HEK293 (cell line): ENCODE measurements at regions not wholly inside any gene's neighbourhood (a gene's known extent, or its start where the extent isn't known, plus 50 kb on each side); places are given as distances from the start of the nearest gene placed in this dataset.
"Not testable (repeated sequence)": the region's sequence is repeated elsewhere in the genome, so short reads cannot be mapped to it uniquely, and the experiment has no call there.

Experiments used
- CTCF ChIA-PET: fragments of 350-600 bp; formaldehyde crosslinking; extraction: SDS; loops from one replicate; lab custom pipeline; 2021; ENCODE audit warnings: antibody characterized with exemption; lab: Yijun Ruan, JAX
- POLR2A ChIA-PET: fragments of 300-600 bp; formaldehyde crosslinking; extraction: SDS; loops from one replicate; lab custom pipeline; 2020; ENCODE audit warnings: antibody characterized with exemption, inconsistent platforms; lab: Yijun Ruan, JAX
- H3K27ac ChIP-seq: fragments of 200-500 bp; sonication (Bioruptor generic); 2 replicates; pipeline ENCODE4 v1.5.1; 2014; ENCODE audit warnings: low read depth, low read length, control low read depth, inconsistent platforms; ENCODE audit errors: extremely low read depth
- H3K36me3 ChIP-seq, 2 experiments: fragments of 200-500 bp in 1 of 2; sonication (Bioruptor generic) in 1 of 2; 1 replicate in 1 of 2; 2 replicates in 1 of 2; pipeline ENCODE4 v1.5.1; 2014 to 2017; ENCODE audit warnings: inconsistent platforms in 2 of 2, low read length in 2 of 2; ENCODE audit not compliant: control insufficient read depth in 2 of 2, insufficient read depth in 1 of 2
- H3K4me1 ChIP-seq: fragments of 200-500 bp; sonication (Bioruptor generic); 2 replicates; pipeline ENCODE4 v1.5.1; 2014; ENCODE audit warnings: mild to moderate bottlenecking, low read length, inconsistent platforms; ENCODE audit not compliant: control insufficient read depth, insufficient read depth
- H3K4me3 ChIP-seq: 2 replicates; pipeline ENCODE4 v1.5.1; 2011; ENCODE audit warnings: low read depth, mild to moderate bottlenecking, control low read depth, low read length, moderate library complexity
- H3K9me3 ChIP-seq: fragments of 200-500 bp; sonication (Bioruptor generic); 2 replicates; pipeline ENCODE4 v1.5.1; 2014; ENCODE audit warnings: low read depth, low read length, inconsistent platforms; ENCODE audit not compliant: control insufficient read depth, insufficient read depth
- BCL11A ChIP-seq: fragments of 450-650 bp; formaldehyde crosslinking; IDR thresholded peaks from 2 replicates; pipeline ENCODE4 v1.5.1; 2016; ENCODE audit warnings: low read depth, missing biosample characterization, missing genetic modification characterization
- IKZF3 ChIP-seq: fragments of 450-650 bp; IDR thresholded peaks from 2 replicates; pipeline ENCODE4 v1.5.0; 2018; ENCODE audit warnings: missing biosample characterization, mild to moderate bottlenecking, missing genetic modification characterization, moderate library complexity
- RBAK ChIP-seq: fragments of 450-650 bp; formaldehyde crosslinking; IDR thresholded peaks from 2 replicates; pipeline ENCODE4 v1.5.1; 2016; ENCODE audit warnings: missing biosample characterization, missing genetic modification characterization
- SETDB1 ChIP-seq: IDR thresholded peaks from one replicate; pipeline ENCODE4 v1.6.1; 2017; ENCODE audit warnings: mild to moderate bottlenecking, low read length, moderate library complexity, mixed read lengths; ENCODE audit not compliant: insufficient read length
- ZNF132 ChIP-seq: fragments of 450-650 bp; formaldehyde crosslinking; IDR thresholded peaks from 2 replicates; pipeline ENCODE4 v1.5.1; 2017; ENCODE audit warnings: missing biosample characterization, missing genetic modification characterization, borderline replicate concordance
- ZNF133 ChIP-seq: fragments of 450-650 bp; formaldehyde crosslinking; IDR thresholded peaks from 2 replicates; pipeline ENCODE4 v1.5.1; 2016; ENCODE audit warnings: missing biosample characterization, missing genetic modification characterization
- ZNF157 ChIP-seq: fragments of 450-650 bp; formaldehyde crosslinking; IDR thresholded peaks from 2 replicates; pipeline ENCODE4 v1.5.1; 2016; ENCODE audit warnings: missing biosample characterization, missing genetic modification characterization
- ZNF214 ChIP-seq: fragments of 450-650 bp; formaldehyde crosslinking; IDR thresholded peaks from 2 replicates; pipeline ENCODE4 v1.5.1; 2017; ENCODE audit warnings: missing biosample characterization, mild to moderate bottlenecking, missing genetic modification characterization, borderline replicate concordance
- ZNF274 ChIP-seq, 2 experiments: fragments of 200-500 bp in 1 of 2; fragments of 450-650 bp in 1 of 2; sonication (Bioruptor generic) in 1 of 2; formaldehyde crosslinking in 1 of 2; IDR thresholded peaks; 2 replicates each; pipeline versions ENCODE4 v1.5.1 to v1.6.1; 2014 to 2016; ENCODE audit warnings: borderline replicate concordance in 1 of 2, inconsistent platforms in 1 of 2, low read length in 1 of 2, missing biosample characterization in 1 of 2, missing genetic modification characterization in 1 of 2
- ZNF335 ChIP-seq: fragments of 450-650 bp; formaldehyde crosslinking; conservative IDR thresholded peaks from 2 replicates; pipeline ENCODE4 v1.5.1; 2016; ENCODE audit warnings: missing biosample characterization, missing genetic modification characterization
- ZNF416 ChIP-seq: fragments of 450-650 bp; formaldehyde crosslinking; IDR thresholded peaks from 2 replicates; pipeline ENCODE4 v1.5.1; 2016; ENCODE audit warnings: missing biosample characterization, missing genetic modification characterization
- ZNF510 ChIP-seq: fragments of 450-650 bp; formaldehyde crosslinking; IDR thresholded peaks from 2 replicates; pipeline ENCODE4 v1.5.1; 2018; ENCODE audit warnings: mild to moderate bottlenecking, missing genetic modification characterization, missing biosample characterization; ENCODE audit not compliant: insufficient replicate concordance
- ZNF514 ChIP-seq: fragments of 450-650 bp; formaldehyde crosslinking; IDR thresholded peaks from 2 replicates; pipeline ENCODE4 v1.5.1; 2016; ENCODE audit warnings: missing biosample characterization, missing genetic modification characterization
- ZNF561 ChIP-seq: fragments of 450-650 bp; IDR thresholded peaks from 2 replicates; pipeline ENCODE4 v1.5.1; 2018; ENCODE audit warnings: missing biosample characterization, missing genetic modification characterization, borderline replicate concordance
- ZNF610 ChIP-seq: fragments of 450-650 bp; formaldehyde crosslinking; IDR thresholded peaks from 2 replicates; pipeline ENCODE4 v1.5.1; 2016; ENCODE audit warnings: missing biosample characterization, missing genetic modification characterization, borderline replicate concordance
- ZNF629 ChIP-seq: fragments of 450-650 bp; formaldehyde crosslinking; IDR thresholded peaks from 2 replicates; pipeline ENCODE4 v1.5.1; 2017; ENCODE audit warnings: missing biosample characterization, missing genetic modification characterization
- ZNF792 ChIP-seq: fragments of 450-650 bp; formaldehyde crosslinking; IDR thresholded peaks from 2 replicates; pipeline ENCODE4 v1.5.1; 2016; ENCODE audit warnings: missing biosample characterization, missing genetic modification characterization
- TF ChIP-seq, protein P1 (sequence below): fragments of 450-650 bp; formaldehyde crosslinking; IDR thresholded peaks from 2 replicates; pipeline ENCODE4 v1.5.1; 2016; ENCODE audit warnings: missing biosample characterization, missing genetic modification characterization
- TF ChIP-seq, protein P2 (sequence below): fragments of 450-650 bp; formaldehyde crosslinking; IDR thresholded peaks from 2 replicates; pipeline ENCODE4 v1.5.1; 2016; ENCODE audit warnings: missing biosample characterization, missing genetic modification characterization
- TF ChIP-seq, protein P3 (sequence below): fragments of 450-650 bp; formaldehyde crosslinking; IDR thresholded peaks from 2 replicates; pipeline ENCODE4 v1.5.1; 2017; ENCODE audit warnings: missing biosample characterization, missing genetic modification characterization
- TF ChIP-seq, protein P4 (sequence below): fragments of 450-650 bp; formaldehyde crosslinking; IDR thresholded peaks from 2 replicates; pipeline ENCODE4 v1.5.1; 2016; ENCODE audit warnings: missing biosample characterization, missing genetic modification characterization

DNA sequence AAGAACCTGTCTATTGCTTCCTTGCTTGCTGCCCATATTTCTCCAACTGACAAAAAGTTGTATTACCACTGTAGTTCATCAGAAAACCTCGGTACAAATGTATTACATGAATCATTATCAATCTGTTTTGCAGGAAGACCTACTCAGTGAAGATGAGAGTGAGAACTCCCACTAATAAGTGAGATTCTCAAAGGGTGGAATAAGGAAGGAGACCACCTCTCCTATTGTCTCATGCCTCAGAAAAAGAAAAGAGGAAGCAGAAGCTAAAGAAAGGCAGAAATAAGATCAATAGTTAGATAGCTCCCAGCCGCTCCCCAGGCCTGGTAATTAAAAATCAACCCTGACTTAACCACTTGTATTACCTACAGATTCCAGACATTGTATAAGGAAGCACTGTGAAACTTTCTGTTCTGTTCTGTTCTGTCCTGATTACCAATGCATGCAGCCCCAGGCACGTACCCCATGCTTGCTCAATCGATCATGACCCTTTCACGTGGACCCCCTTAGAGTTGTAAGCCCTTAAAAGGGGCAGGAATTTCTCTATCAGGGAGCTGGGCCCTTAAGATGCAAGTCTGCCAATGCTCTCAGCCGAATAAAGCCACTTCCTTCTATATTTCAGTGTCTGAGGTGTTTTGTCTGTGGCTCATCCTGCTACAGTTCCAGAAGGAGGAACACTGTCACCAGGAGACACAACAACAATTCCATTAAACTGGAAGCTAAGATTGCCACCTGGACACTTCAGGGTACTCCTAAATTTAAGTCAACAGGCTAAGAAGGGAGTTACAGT lies 152.5 kb upstream of the COX7C start:
- no peak overlapping the region for H3K27ac ChIP-seq
- no peak overlapping the region for H3K4me3 ChIP-seq
- CTCF ChIA-PET: no interaction called here
- POLR2A ChIA-PET: no interaction called here
- no peaks in the 10 kb centered on the region for H3K4me1 ChIP-seq
- no peaks in the 10 kb centered on the region for H3K9me3 ChIP-seq
- TF ChIP-seq IKZF3 (no peak), SETDB1 (peak; percentile 16)
- H3K36me3 ChIP-seq: no peaks in the 10 kb centered on the region

DNA sequence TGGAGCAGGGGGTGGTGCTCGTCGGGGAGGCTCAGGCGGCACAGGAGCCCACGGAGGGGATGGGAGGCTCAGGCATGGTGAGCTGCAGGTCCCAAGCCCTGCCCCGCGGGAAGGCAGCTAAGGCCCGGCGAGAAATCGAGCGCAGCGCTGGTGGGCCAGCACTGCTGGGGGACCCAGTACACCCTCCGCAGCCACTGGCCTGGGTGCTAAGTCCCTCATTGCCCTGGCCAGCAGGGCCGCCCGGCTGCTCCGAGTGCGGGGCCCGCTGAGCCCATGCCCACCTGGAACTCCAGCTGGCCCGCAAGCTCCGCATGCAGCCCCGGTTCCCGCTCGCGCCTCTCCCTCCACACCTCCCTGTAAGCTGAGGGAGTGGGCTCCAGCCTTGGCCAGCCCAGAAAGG lies 151.0 kb upstream of the COX7C start:
- H3K27ac ChIP-seq, POLR2A ChIA-PET, H3K4me1 ChIP-seq, H3K4me3 ChIP-seq, H3K9me3 ChIP-seq, H3K36me3 ChIP-seq, CTCF ChIA-PET: not testable (repeated sequence)

DNA sequence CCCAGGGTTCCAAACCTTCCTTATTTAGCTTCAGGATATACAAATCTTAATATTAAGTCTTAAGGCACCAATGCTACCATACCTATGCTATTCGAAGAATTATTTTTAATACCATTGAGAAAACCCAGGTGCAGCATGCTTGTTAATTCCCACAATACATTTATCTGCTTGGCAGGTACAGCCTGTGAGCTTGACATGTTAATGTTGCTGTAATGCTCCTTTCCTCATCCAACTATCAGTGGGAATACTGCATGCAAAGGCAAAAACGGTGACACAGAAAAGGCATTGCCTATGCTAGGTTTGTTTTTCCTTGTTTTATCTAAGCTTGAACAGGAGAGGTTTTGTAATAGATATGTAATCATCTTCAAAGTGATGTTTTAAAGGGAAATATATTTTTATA lies 135.7 kb upstream of the COX7C start:
- POLR2A ChIA-PET: no interaction called here
- H3K27ac ChIP-seq: no peak overlapping the region
- H3K4me1 ChIP-seq: no peaks in the 10 kb centered on the region
- CTCF ChIA-PET: no interaction called here
- H3K4me3 ChIP-seq: no peak overlapping the region
- TF ChIP-seq RBAK (tag by site-specific recombination) (no peak), ZNF157 (no peak), ZNF629 (no peak), ZNF214 (no peak), ZNF610 (tag by site-specific recombination) (no peak), BCL11A (tag by site-specific recombination) (no peak), ZNF416 (tag by site-specific recombination) (no peak), ZNF335 (tag by site-specific recombination) (no peak), ZNF132 (tag by site-specific recombination) (no peak), ZNF514 (no peak), ZNF561 (tag by site-specific recombination) (no peak), ZNF510 (no peak), ZNF792 (tag by site-specific recombination) (no peak), ZNF133 (tag by site-specific recombination) (no peak), ZNF274 (IDR thresholded peaks at IDR 0.05; ENCODE audit: low read length) (no peak), ZNF274 (tag by site-specific recombination; IDR thresholded peaks at IDR 0.05; ENCODE audit: borderline replicate concordance) (no peak)
- TF ChIP-seq, protein P1, sequence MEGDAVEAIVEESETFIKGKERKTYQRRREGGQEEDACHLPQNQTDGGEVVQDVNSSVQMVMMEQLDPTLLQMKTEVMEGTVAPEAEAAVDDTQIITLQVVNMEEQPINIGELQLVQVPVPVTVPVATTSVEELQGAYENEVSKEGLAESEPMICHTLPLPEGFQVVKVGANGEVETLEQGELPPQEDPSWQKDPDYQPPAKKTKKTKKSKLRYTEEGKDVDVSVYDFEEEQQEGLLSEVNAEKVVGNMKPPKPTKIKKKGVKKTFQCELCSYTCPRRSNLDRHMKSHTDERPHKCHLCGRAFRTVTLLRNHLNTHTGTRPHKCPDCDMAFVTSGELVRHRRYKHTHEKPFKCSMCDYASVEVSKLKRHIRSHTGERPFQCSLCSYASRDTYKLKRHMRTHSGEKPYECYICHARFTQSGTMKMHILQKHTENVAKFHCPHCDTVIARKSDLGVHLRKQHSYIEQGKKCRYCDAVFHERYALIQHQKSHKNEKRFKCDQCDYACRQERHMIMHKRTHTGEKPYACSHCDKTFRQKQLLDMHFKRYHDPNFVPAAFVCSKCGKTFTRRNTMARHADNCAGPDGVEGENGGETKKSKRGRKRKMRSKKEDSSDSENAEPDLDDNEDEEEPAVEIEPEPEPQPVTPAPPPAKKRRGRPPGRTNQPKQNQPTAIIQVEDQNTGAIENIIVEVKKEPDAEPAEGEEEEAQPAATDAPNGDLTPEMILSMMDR (tag by site-specific recombination): no peak
- TF ChIP-seq, protein P2, sequence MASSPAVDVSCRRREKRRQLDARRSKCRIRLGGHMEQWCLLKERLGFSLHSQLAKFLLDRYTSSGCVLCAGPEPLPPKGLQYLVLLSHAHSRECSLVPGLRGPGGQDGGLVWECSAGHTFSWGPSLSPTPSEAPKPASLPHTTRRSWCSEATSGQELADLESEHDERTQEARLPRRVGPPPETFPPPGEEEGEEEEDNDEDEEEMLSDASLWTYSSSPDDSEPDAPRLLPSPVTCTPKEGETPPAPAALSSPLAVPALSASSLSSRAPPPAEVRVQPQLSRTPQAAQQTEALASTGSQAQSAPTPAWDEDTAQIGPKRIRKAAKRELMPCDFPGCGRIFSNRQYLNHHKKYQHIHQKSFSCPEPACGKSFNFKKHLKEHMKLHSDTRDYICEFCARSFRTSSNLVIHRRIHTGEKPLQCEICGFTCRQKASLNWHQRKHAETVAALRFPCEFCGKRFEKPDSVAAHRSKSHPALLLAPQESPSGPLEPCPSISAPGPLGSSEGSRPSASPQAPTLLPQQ (tag by site-specific recombination): no peak
- TF ChIP-seq, protein P3, sequence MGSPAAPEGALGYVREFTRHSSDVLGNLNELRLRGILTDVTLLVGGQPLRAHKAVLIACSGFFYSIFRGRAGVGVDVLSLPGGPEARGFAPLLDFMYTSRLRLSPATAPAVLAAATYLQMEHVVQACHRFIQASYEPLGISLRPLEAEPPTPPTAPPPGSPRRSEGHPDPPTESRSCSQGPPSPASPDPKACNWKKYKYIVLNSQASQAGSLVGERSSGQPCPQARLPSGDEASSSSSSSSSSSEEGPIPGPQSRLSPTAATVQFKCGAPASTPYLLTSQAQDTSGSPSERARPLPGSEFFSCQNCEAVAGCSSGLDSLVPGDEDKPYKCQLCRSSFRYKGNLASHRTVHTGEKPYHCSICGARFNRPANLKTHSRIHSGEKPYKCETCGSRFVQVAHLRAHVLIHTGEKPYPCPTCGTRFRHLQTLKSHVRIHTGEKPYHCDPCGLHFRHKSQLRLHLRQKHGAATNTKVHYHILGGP (tag by site-specific recombination): no peak
- TF ChIP-seq, protein P4, sequence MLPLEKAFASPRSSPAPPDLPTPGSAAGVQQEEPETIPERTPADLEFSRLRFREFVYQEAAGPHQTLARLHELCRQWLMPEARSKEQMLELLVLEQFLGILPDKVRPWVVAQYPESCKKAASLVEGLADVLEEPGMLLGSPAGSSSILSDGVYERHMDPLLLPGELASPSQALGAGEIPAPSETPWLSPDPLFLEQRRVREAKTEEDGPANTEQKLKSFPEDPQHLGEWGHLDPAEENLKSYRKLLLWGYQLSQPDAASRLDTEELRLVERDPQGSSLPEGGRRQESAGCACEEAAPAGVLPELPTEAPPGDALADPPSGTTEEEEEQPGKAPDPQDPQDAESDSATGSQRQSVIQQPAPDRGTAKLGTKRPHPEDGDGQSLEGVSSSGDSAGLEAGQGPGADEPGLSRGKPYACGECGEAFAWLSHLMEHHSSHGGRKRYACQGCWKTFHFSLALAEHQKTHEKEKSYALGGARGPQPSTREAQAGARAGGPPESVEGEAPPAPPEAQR (tag by site-specific recombination): no peak
- H3K9me3 ChIP-seq: no peaks in the 10 kb centered on the region
- H3K36me3 ChIP-seq: no peaks in the 10 kb centered on the region
